ENCODE measurements at regions not wholly inside any gene's neighbourhood (a gene's known extent, or its start where the extent isn't known, plus 50 kb on each side); places are given as distances from the start of the nearest gene placed in this dataset.

GRCh38 chr5:31086839-31087415 lies 106.6 kb upstream of the CDH6 start:
- Mint-ChIP-seq H3K27me3 (no peaks in the 10 kb centered on the region), H3K4me1 (no peaks in the 10 kb centered on the region), H3K27ac (no peak overlapping the region), H3K36me3 (no peaks in the 10 kb centered on the region), H3K9me3 (peaks cover 1% of the 10 kb centered on the region), H3K4me3 (no peak overlapping the region)
- no peak for DNase-seq
- POLR2A ChIA-PET = no interaction called here
- ATAC-seq (ENCODE audit: low read depth) = no peak

GRCh38 chr5:31084871-31085270 lies 108.6 kb upstream of the CDH6 start:
- no peaks in the 10 kb centered on the region for H3K27me3 Mint-ChIP-seq
- POLR2A ChIA-PET = no interaction called here
- DNase-seq (no peak), ATAC-seq (ENCODE audit: low read depth) (no peak)
- H3K4me1 Mint-ChIP-seq = no peaks in the 10 kb centered on the region
- no peaks in the 10 kb centered on the region for H3K36me3 Mint-ChIP-seq
- no peak overlapping the region for H3K4me3 Mint-ChIP-seq
- no peak overlapping the region for H3K27ac Mint-ChIP-seq
- H3K9me3 Mint-ChIP-seq = peaks cover 4% of the 10 kb centered on the region

GRCh38 chr5:31083364-31083763 lies 110.1 kb upstream of the CDH6 start:
- H3K27ac Mint-ChIP-seq = no peak overlapping the region
- no peak overlapping the region for H3K4me3 Mint-ChIP-seq
- peaks cover 4% of the 10 kb centered on the region for H3K9me3 Mint-ChIP-seq
- H3K4me1 Mint-ChIP-seq = no peaks in the 10 kb centered on the region
- H3K27me3 Mint-ChIP-seq = no peaks in the 10 kb centered on the region
- no peak for DNase-seq
- POLR2A ChIA-PET = no interaction called here
- no peaks in the 10 kb centered on the region for H3K36me3 Mint-ChIP-seq
- ATAC-seq (ENCODE audit: low read depth) = no peak

GRCh38 chr5:31079668-31080067 lies 113.8 kb upstream of the CDH6 start:
- Mint-ChIP-seq H3K36me3 (no peaks in the 10 kb centered on the region), H3K27me3 (no peaks in the 10 kb centered on the region), H3K4me3 (no peak overlapping the region), H3K4me1 (no peaks in the 10 kb centered on the region), H3K9me3 (peaks cover 12% of the 10 kb centered on the region), H3K27ac (no peak overlapping the region)
- DNase-seq (no peak), ATAC-seq (ENCODE audit: low read depth) (no peak)
- POLR2A ChIA-PET = no interaction called here

GRCh38 chr5:31078956-31079355 lies 114.5 kb upstream of the CDH6 start:
- H3K9me3 Mint-ChIP-seq = peaks cover 12% of the 10 kb centered on the region
- no peak overlapping the region for H3K4me3 Mint-ChIP-seq
- no peaks in the 10 kb centered on the region for H3K4me1 Mint-ChIP-seq
- no peaks in the 10 kb centered on the region for H3K27me3 Mint-ChIP-seq
- ATAC-seq (ENCODE audit: low read depth) = no peak
- H3K36me3 Mint-ChIP-seq = no peaks in the 10 kb centered on the region
- POLR2A ChIA-PET = no interaction called here
- no peak overlapping the region for H3K27ac Mint-ChIP-seq
- DNase-seq = no peak

- Mint-ChIP-seq H3K4me1 (no peaks in the 10 kb centered on the region), H3K36me3 (no peaks in the 10 kb centered on the region), H3K4me3 (no peak overlapping the region), H3K9me3 (peaks cover 10% of the 10 kb centered on the region), H3K27ac (no peak overlapping the region), H3K27me3 (no peaks in the 10 kb centered on the region)
- POLR2A ChIA-PET = no interaction called here
- DNase-seq = no peak
- no peak for ATAC-seq (ENCODE audit: low read depth)
These were observed 117.5 kb upstream of the CDH6 start for GRCh38 chr5:31075981-31076380.

- no peak for DNase-seq
- no peak overlapping the region for H3K4me3 Mint-ChIP-seq
- H3K27me3 Mint-ChIP-seq = no peaks in the 10 kb centered on the region
- no peaks in the 10 kb centered on the region for H3K4me1 Mint-ChIP-seq
- POLR2A ChIA-PET = no interaction called here
- H3K27ac Mint-ChIP-seq = no peak overlapping the region
- ATAC-seq (ENCODE audit: low read depth) = no peak
- H3K9me3 Mint-ChIP-seq = no peaks in the 10 kb centered on the region
- no peaks in the 10 kb centered on the region for H3K36me3 Mint-ChIP-seq
These were observed 125.2 kb upstream of the CDH6 start for GRCh38 chr5:31068287-31068686.

GRCh38 chr5:31066655-31067328 lies 126.7 kb upstream of the CDH6 start:
- Mint-ChIP-seq H3K36me3 (no peaks in the 10 kb centered on the region), H3K4me3 (no peak overlapping the region), H3K27me3 (no peaks in the 10 kb centered on the region), H3K9me3 (no peaks in the 10 kb centered on the region), H3K4me1 (no peaks in the 10 kb centered on the region), H3K27ac (no peak overlapping the region)
- ATAC-seq (ENCODE audit: low read depth) (no peak), DNase-seq (no peak)
- POLR2A ChIA-PET = no interaction called here

- DNase-seq (no peak), ATAC-seq (ENCODE audit: low read depth) (no peak)
- Mint-ChIP-seq H3K4me1 (no peaks in the 10 kb centered on the region), H3K36me3 (no peaks in the 10 kb centered on the region), H3K27ac (no peak overlapping the region), H3K27me3 (no peaks in the 10 kb centered on the region), H3K9me3 (peaks cover 1% of the 10 kb centered on the region), H3K4me3 (no peak overlapping the region)
- POLR2A ChIA-PET = no interaction called here
These were observed 129.3 kb upstream of the CDH6 start for GRCh38 chr5:31064215-31064614.

- POLR2A ChIA-PET = no interaction called here
These were observed 130.4 kb upstream of the CDH6 start for GRCh38 chr5:31062902-31063580.

GRCh38 chr5:31059889-31060288 lies 133.6 kb upstream of the CDH6 start:
- ATAC-seq (ENCODE audit: low read depth) = no peak

More at GRCh38 chr5:31062902-31063580, 130.4 kb upstream of the CDH6 start:
- no peaks in the 10 kb centered on the region for H3K27me3 Mint-ChIP-seq
- ATAC-seq (ENCODE audit: low read depth) (no peak), DNase-seq (no peak)
- H3K9me3 Mint-ChIP-seq = peaks cover 4% of the 10 kb centered on the region
- no peak overlapping the region for H3K4me3 Mint-ChIP-seq
- H3K36me3 Mint-ChIP-seq = no peaks in the 10 kb centered on the region
- H3K4me1 Mint-ChIP-seq = no peaks in the 10 kb centered on the region
- no peak overlapping the region for H3K27ac Mint-ChIP-seq

GRCh38 chr5:31054453-31054852 lies 139.0 kb upstream of the CDH6 start:
- DNase-seq (no peak), ATAC-seq (ENCODE audit: low read depth) (no peak)
- Mint-ChIP-seq H3K27me3 (no peaks in the 10 kb centered on the region), H3K27ac (no peak overlapping the region), H3K4me1 (no peaks in the 10 kb centered on the region), H3K36me3 (no peaks in the 10 kb centered on the region), H3K4me3 (no peak overlapping the region), H3K9me3 (peaks cover 3% of the 10 kb centered on the region)
- POLR2A ChIA-PET = no interaction called here

More at GRCh38 chr5:31059889-31060288, 133.6 kb upstream of the CDH6 start:
- Mint-ChIP-seq H3K9me3 (peaks cover 4% of the 10 kb centered on the region), H3K4me3 (no peak overlapping the region), H3K27ac (no peak overlapping the region), H3K27me3 (no peaks in the 10 kb centered on the region), H3K4me1 (no peaks in the 10 kb centered on the region), H3K36me3 (no peaks in the 10 kb centered on the region)
- POLR2A ChIA-PET = no interaction called here
- DNase-seq = no peak

- ATAC-seq (ENCODE audit: low read depth) = no peak
- Mint-ChIP-seq H3K36me3 (no peaks in the 10 kb centered on the region), H3K4me1 (no peaks in the 10 kb centered on the region), H3K27me3 (no peaks in the 10 kb centered on the region), H3K4me3 (no peak overlapping the region), H3K27ac (no peak overlapping the region), H3K9me3 (no peaks in the 10 kb centered on the region)
- POLR2A ChIA-PET = no interaction called here
- no peak for DNase-seq
These were observed 140.4 kb upstream of the CDH6 start for GRCh38 chr5:31052937-31053658.

- POLR2A ChIA-PET = no interaction called here
- ATAC-seq (ENCODE audit: low read depth) = no peak
These were observed 142.2 kb upstream of the CDH6 start for GRCh38 chr5:31051316-31051715.

More at GRCh38 chr5:31051316-31051715, 142.2 kb upstream of the CDH6 start:
- H3K4me3 Mint-ChIP-seq = no peak overlapping the region
- no peaks in the 10 kb centered on the region for H3K36me3 Mint-ChIP-seq
- no peaks in the 10 kb centered on the region for H3K27me3 Mint-ChIP-seq
- DNase-seq = no peak
- H3K9me3 Mint-ChIP-seq = no peaks in the 10 kb centered on the region
- no peak overlapping the region for H3K27ac Mint-ChIP-seq
- no peaks in the 10 kb centered on the region for H3K4me1 Mint-ChIP-seq

Data from activated naive CD8-positive, alpha-beta T cell treated with anti-CD3 and anti-CD28 coated beads, Interleukin-2, amount 10 ng/mL, durations not matched to agents 7 days and 5 days (primary cell).